ENCODE measurements at regions not wholly inside any gene's neighbourhood (a gene's known extent, or its start where the extent isn't known, plus 50 kb on each side); places are given as distances from the start of the nearest gene placed in this dataset.
A peak's percentile ranks its signal among the peaks of the same experiment; 100 is the strongest.
"Not testable (repeated sequence)": the region's sequence is repeated elsewhere in the genome, so short reads cannot be mapped to it uniquely, and the experiment has no call there.

- not testable (repeated sequence) for DNase-seq
These were observed 57.6 kb upstream of the BOLA1 start for GRCh38 chr1:149841597-149842238.

DNA sequence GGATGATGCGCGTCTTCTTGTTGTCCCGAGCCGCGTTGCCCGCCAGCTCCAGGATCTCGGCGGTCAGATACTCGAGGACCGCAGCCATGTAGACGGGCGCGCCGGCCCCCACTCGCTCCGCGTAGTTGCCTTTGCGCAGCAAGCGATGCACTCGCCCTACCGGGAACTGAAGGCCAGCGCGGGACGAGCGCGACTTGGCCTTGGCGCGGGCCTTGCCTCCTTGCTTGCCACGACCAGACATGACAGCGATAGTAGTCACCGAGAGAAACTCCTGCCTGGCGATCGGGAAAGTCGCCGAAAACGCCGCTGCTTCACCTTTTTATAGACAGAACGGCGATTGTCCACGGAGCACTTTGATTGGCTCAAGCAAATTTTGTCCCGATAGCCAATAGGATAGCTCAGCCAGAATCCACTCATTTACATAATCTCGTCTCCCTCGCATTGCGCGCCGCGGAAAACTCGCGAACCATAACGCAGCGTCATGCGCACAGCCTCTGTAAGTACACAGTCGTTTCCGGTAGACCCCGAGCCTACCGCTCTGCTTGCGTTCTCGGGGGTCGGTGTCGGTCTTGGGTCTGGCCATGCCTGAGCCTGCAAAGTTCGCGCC lies 56.8 kb upstream of the BOLA1 start:
- DNase-seq: not testable (repeated sequence)

DNA sequence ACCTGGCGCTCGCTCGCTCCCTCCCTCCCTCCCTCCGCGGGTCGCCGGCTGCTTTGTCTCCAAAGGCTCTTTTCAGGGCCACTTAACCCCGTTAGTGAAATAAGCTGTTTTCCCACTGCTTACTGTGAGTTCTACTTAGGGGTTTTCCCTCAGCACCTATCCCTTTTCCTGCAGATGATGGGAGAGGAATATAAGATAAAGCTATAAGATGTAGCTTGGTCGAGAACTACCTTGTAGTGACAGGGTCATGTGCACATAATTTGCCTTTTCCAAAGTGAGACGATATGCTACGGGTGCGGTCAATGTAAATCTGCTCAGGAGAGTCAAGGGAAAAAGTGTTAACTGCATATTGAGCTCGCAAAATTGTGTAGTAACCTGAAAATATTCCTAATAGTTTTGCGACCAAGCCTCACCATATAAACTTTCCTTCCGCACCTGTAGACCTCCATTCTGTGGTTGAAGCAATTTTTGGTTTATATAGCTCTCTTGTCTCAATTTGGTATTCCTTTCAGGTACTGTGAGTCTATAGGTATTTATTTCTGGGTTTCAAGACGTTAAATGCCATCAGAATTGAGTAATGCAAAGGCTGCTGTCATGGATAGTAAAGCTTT lies 55.8 kb upstream of the BOLA1 start:
- peak; percentile 68 for DNase-seq

- DNase-seq: peak; percentile 83
These were observed 55.3 kb upstream of the BOLA1 start for GRCh38 chr1:149844101-149844500.

- peak; percentile 45 for DNase-seq
These were observed 54.6 kb upstream of the BOLA1 start for GRCh38 chr1:149844650-149845255.

GRCh38 chr1:149845416-149845815 lies 54.0 kb upstream of the BOLA1 start:
- DNase-seq: peak; percentile 38

- peak; percentile 39 for DNase-seq
These were observed 53.3 kb upstream of the BOLA1 start for GRCh38 chr1:149846042-149846441.

DNA sequence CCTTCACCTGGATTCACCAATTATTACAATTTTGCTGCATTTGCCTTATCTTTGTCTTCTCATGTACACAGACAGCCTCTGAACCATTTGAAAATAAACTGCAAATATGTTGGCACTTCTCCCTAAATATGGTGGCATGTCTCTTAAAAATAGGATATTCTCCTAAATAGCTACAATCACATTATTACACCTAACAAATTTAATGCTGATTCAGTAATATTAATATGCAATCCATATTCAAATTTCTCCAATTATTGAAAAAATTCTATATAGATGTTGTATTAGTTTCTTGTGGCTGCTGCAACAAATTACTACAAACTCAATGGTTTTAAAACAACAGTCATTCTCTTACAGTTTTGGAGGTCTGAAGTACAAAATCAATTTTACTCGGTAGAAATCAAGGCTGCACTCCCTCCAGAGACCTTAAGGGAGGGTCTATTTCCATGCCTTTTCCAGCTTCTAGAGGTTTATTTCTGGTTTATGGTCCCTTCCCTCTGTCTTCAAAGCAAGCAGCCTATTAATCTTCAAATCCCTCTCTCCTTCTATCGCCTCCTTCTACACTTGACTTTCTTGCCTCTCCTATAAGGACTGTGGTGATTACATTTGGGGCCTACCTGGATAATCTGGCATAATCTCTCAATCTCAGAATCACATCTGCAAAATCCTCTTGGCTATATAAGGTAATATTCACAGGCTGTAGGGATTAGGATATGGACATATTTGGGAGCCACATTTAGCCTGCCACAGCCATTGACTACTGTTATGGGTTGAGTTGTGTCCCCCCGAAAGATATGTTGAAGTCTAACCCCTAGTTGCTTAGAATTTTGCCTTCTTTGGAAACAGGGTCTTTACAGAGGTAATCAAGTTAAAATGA lies 52.5 kb upstream of the BOLA1 start:
- peak; percentile 10 for DNase-seq

DNA sequence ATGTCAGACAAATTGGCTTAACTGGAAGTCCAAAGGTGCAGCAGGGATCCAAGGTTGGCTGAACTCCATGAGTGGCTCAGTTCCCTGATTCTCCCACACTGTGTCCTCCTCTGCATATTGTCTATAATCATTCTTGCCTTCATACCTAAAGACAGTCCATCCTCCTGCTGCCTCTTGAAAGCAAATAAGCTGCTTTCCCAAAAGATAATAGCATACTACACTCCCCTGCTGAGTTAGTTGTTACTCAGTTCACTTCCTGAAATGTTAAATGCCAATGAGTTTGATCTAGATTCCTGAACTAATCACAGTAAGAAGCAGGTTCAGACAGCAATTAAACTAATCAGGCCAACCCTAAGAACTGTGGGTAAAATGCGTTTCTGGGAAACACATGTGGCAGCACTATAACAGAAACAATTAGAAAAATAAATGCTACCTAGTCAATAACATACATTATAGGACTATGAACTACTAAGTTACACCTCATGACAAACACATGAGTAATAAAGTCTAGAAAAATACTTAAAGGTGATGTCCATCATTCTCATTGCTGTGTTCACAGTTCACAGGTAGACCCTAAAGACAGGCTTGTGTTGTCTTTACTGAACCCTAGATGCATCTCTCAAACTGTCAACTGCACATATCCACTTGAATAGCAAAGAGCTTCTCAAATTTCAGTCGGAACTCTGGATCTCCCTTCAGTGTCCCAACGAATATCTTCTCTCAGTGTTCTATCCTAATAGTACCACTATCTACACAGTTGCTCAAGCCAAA lies 50.8 kb upstream of the BOLA1 start:
- DNase-seq: peak; percentile 58

DNA sequence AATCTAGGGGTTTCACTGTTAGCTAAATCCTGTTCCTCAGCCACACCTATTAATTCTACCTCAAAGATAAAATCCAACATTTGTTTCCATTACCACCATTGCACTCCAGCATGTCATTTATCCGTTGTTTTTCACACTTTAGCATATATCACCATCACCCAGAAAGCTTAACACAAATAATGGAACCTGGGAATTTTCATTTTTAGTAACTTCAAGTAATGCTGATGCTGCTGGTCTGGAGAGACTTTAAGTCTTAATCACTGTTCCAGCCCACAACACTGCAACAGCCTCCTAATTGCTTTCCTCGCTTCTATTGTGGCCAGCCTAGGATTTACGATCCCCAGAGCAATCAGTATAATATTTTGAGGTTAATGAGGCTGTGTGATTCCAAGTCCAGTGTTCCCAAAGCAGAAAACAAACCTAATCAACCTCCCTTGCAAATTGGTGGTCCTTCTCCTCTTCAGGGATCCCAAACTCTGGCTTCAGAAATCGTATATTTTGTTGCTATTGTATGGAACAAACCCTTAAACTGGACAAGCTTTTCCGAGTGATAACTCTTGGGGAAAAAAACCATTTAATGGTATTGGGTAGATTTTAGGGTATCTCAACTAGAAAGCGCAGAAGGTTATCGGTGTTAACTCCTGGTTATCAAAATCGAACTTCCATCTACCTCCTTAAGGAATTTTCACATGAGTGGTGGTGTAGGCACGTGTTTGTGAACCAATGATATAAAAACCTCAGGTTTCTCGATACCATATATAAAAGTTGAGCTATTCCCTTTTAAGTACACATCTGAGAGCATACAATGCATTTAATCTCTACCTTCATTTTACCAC lies 50.0 kb upstream of the BOLA1 start:
- DNase-seq: peak; percentile 63

Measured in hematopoietic multipotent progenitor cell treated with erythropoietin and hydrocortisone succinate and interleukin-3 and kit ligand, for 4 days (in vitro differentiated cells).